ENCODE measurements at regions not wholly inside any gene's neighbourhood (a gene's known extent, or its start where the extent isn't known, plus 50 kb on each side); places are given as distances from the start of the nearest gene placed in this dataset.

- no peaks in the 10 kb centered on the region for H3K4me1 ChIP-seq
- H3K4me3 ChIP-seq: no peak overlapping the region
- 7% methylated on average over 2 of the region's 2 CpGs for WGBS (ENCODE audit: missing lambda C conversion rate)
- H3K27ac ChIP-seq: no peak overlapping the region
- FAIRE-seq: no peak
- no peak for TF ChIP-seq NFE2L2 (conservative IDR thresholded peaks at IDR 0.05; ENCODE audit: low read length)
- no peak for TF ChIP-seq POLR2A (IDR thresholded peaks at IDR 0.05; ENCODE audit: low read length)
- no peak for TF ChIP-seq ESRRA (IDR thresholded peaks at IDR 0.05; ENCODE audit: borderline replicate concordance, low read length)
- TF ChIP-seq NPAS2 (CRISPR knock-in tag; IDR thresholded peaks at IDR 0.05; ENCODE audit: borderline replicate concordance): no peak
- TF ChIP-seq MYC (IDR thresholded peaks at IDR 0.05; ENCODE audit: borderline replicate concordance, low read length): no peak
- no peak for TF ChIP-seq BCL3 (IDR thresholded peaks at IDR 0.05)
- TF ChIP-seq TFCP2L1 (CRISPR knock-in tag; IDR thresholded peaks at IDR 0.05): no peak
- TF ChIP-seq RFX5 (IDR thresholded peaks at IDR 0.05): no peak
- TF ChIP-seq HDAC2 (IDR thresholded peaks at IDR 0.05): no peak
- TF ChIP-seq NR3C1 (IDR thresholded peaks at IDR 0.05): no peak
- TF ChIP-seq FOSB (CRISPR knock-in tag; IDR thresholded peaks at IDR 0.05): no peak
- no peak for TF ChIP-seq CBX2 (IDR thresholded peaks at IDR 0.05; ENCODE audit: borderline replicate concordance, low read depth)
- ATAC-seq: no peak
- DNase-seq (ENCODE audit: low read depth in 1 of 2, low spot score in 1 of 2): no peak
- H3K9me3 ChIP-seq: no peaks in the 10 kb centered on the region
- no peak overlapping the region for H3K4me2 ChIP-seq
- CTCF ChIA-PET: no interaction called here
- POLR2A ChIA-PET: no interaction called here
Measured at GRCh38 chr11:96963375-96963774, 573.6 kb downstream of the JRKL start.

- no peaks in the 10 kb centered on the region for H3K4me1 ChIP-seq
- TF ChIP-seq NFE2L2 (conservative IDR thresholded peaks at IDR 0.05; ENCODE audit: low read length) (0 out of 2 replicates have a peak, but pooled peaks have one; percentile 32), MAFK (IDR thresholded peaks at IDR 0.05; ENCODE audit: partially characterized antibody) (peak; percentile 23), EHF (CRISPR knock-in tag; IDR thresholded peaks at IDR 0.05) (no peak)
- DNase-seq (ENCODE audit: low read depth in 1 of 2, low spot score in 1 of 2) (peak in 1 of 2 experiments; percentile 1), FAIRE-seq (no peak), ATAC-seq (no peak)
- ChIA-PET POLR2A (no interaction called here), CTCF (no interaction called here)
- no peaks in the 10 kb centered on the region for H3K9me3 ChIP-seq
- H3K27ac ChIP-seq: no peak overlapping the region
- no peak overlapping the region for H3K4me2 ChIP-seq
- WGBS (ENCODE audit: missing lambda C conversion rate): 100% methylated on average over 1 of the region's 2 CpGs
- H3K4me3 ChIP-seq: no peak overlapping the region
Measured at GRCh38 chr11:96964661-96965060, 574.8 kb downstream of the JRKL start.

GRCh38 chr11:96967616-96968015 is 577.8 kb downstream of the JRKL start:
- Histone ChIP-seq H3K4me2 (no peak overlapping the region), H3K27ac (no peak overlapping the region), H3K4me1 (no peaks in the 10 kb centered on the region), H3K4me3 (no peak overlapping the region), H3K9me3 (no peaks in the 10 kb centered on the region)
- WGBS (ENCODE audit: missing lambda C conversion rate): 15% methylated on average over 1 of the region's 1 CpG
- DNase-seq (ENCODE audit: low read depth in 1 of 2, low spot score in 1 of 2) (no peak), ATAC-seq (no peak), FAIRE-seq (no peak)
- TF ChIP-seq EHMT2 (IDR thresholded peaks at IDR 0.05; ENCODE audit: low read depth): no peak
- no peak for TF ChIP-seq BHLHE40 (IDR thresholded peaks at IDR 0.05; ENCODE audit: low read depth, low read length)
- ChIA-PET CTCF (interaction anchor here (0.6 kb wide), 1 partner anchor 37 kb away, joined by 4 read pairs; no protein-coding TSS in a partner anchor), POLR2A (no interaction called here)

- H3K4me3 ChIP-seq: no peak overlapping the region
- TF ChIP-seq POLR2A (IDR thresholded peaks at IDR 0.05; ENCODE audit: low read length) (no peak), EHF (CRISPR knock-in tag; IDR thresholded peaks at IDR 0.05) (no peak), USF2 (IDR thresholded peaks at IDR 0.05) (no peak), NFE2L2 (conservative IDR thresholded peaks at IDR 0.05; ENCODE audit: low read length) (no peak)
- no peaks in the 10 kb centered on the region for H3K9me3 ChIP-seq
- H3K4me2 ChIP-seq: no peak overlapping the region
- no peak overlapping the region for H3K27ac ChIP-seq
- POLR2A ChIA-PET: no interaction called here
- no peak for ATAC-seq
- H3K4me1 ChIP-seq: no peaks in the 10 kb centered on the region
- CTCF ChIA-PET: no interaction called here
- no peak for FAIRE-seq
- 7% methylated on average over 2 of the region's 2 CpGs for WGBS (ENCODE audit: missing lambda C conversion rate)
- no peak for DNase-seq (ENCODE audit: low read depth in 1 of 2, low spot score in 1 of 2)
Measured at GRCh38 chr11:96969251-96969650, 579.4 kb downstream of the JRKL start.

- ChIA-PET CTCF (no interaction called here), POLR2A (no interaction called here)
- Histone ChIP-seq H3K4me1 (no peaks in the 10 kb centered on the region), H3K27ac (no peak overlapping the region), H3K4me2 (no peak overlapping the region), H3K4me3 (no peak overlapping the region), H3K9me3 (no peaks in the 10 kb centered on the region)
- no peak for ATAC-seq
- no peak for DNase-seq (ENCODE audit: low read depth in 1 of 2, low spot score in 1 of 2)
- no peak for FAIRE-seq
- TF ChIP-seq ESRRA (IDR thresholded peaks at IDR 0.05; ENCODE audit: borderline replicate concordance, low read length): no peak
- 4% methylated on average over 2 of the region's 2 CpGs for WGBS (ENCODE audit: missing lambda C conversion rate)
Measured at GRCh38 chr11:96978751-96979150, 588.9 kb downstream of the JRKL start.

All from A549 (cell line).